ENCODE measurements at regions not wholly inside any gene's neighbourhood (a gene's known extent, or its start where the extent isn't known, plus 50 kb on each side); places are given as distances from the start of the nearest gene placed in this dataset.

GRCh38 chr4:132691668-132692067 is 457.4 kb upstream of the PCDH10 start:
- H3K4me1 ChIP-seq (ENCODE audit: insufficient read depth, low read length) = no peaks in the 10 kb centered on the region
- no peaks in the 10 kb centered on the region for H3K79me2 ChIP-seq (ENCODE audit: insufficient read depth, low read length)
- Mint-ChIP-seq H3K27ac (no peak overlapping the region), H3K4me1 (no peaks in the 10 kb centered on the region), H3K36me3 (ENCODE audit: insufficient read depth in 1 of 3, low read depth in 3 of 3) (peaks cover 0 to 18% (median 4%) of the 10 kb centered on the region in 3 experiments; a peak in 4 of 7 replicates), H3K4me3 (no peak overlapping the region), H3K27me3 (ENCODE audit: low read depth) (no peaks in the 10 kb centered on the region), H3K9me3 (peaks cover 15 to 17% of the 10 kb centered on the region in 2 experiments; a peak in 4 of 5 replicates)
- no peaks in the 10 kb centered on the region for H3K23me2 ChIP-seq (ENCODE audit: insufficient read length, low read depth, low read length, poor library complexity, severe bottlenecking)
- DNase-seq = no peak
- no peak overlapping the region for H3K18ac ChIP-seq (ENCODE audit: insufficient read length, low read depth, low read length)
- H2AFZ ChIP-seq (ENCODE audit: low read length) = no peak overlapping the region
- no peaks in the 10 kb centered on the region for H3K9me3 ChIP-seq (ENCODE audit: control insufficient read depth, low read depth, low read length)
- no peak overlapping the region for H4K91ac ChIP-seq (ENCODE audit: insufficient read length, low read depth, low read length)
- WGBS (ENCODE audit: extremely low coverage, insufficient read length, low lambda C conversion rate) = no CpG with 5 or more reads among the region's 2 CpGs
- H3K14ac ChIP-seq (ENCODE audit: insufficient read depth, low read length) = no peak overlapping the region
- no peak overlapping the region for H2BK20ac ChIP-seq (ENCODE audit: low read depth, low read length, poor library complexity, severe bottlenecking)
- no peak overlapping the region for H3K4me2 ChIP-seq (ENCODE audit: insufficient read depth, insufficient read length, low read length)
- no peak overlapping the region for H3K56ac ChIP-seq (ENCODE audit: insufficient read length, low read depth, low read length)
- H3K79me1 ChIP-seq (ENCODE audit: insufficient read depth, low read depth, low read length, poor library complexity, severe bottlenecking) = no peaks in the 10 kb centered on the region
- H3K4ac ChIP-seq (ENCODE audit: low read depth, low read length) = no peak overlapping the region
- H4K20me1 ChIP-seq (ENCODE audit: control insufficient read depth, insufficient read depth, insufficient read length) = no peaks in the 10 kb centered on the region
- no peak overlapping the region for H2BK12ac ChIP-seq (ENCODE audit: insufficient read length, low read depth, low read length)
- H4K5ac ChIP-seq (ENCODE audit: insufficient read length, low read depth, low read length) = no peak overlapping the region
- no peak overlapping the region for H2BK15ac ChIP-seq (ENCODE audit: low read depth, low read length)
- H2BK5ac ChIP-seq (ENCODE audit: insufficient read length, low read length) = no peak overlapping the region
- no peak overlapping the region for H3T11ph ChIP-seq (ENCODE audit: low read length)
- TF ChIP-seq, protein P1, sequence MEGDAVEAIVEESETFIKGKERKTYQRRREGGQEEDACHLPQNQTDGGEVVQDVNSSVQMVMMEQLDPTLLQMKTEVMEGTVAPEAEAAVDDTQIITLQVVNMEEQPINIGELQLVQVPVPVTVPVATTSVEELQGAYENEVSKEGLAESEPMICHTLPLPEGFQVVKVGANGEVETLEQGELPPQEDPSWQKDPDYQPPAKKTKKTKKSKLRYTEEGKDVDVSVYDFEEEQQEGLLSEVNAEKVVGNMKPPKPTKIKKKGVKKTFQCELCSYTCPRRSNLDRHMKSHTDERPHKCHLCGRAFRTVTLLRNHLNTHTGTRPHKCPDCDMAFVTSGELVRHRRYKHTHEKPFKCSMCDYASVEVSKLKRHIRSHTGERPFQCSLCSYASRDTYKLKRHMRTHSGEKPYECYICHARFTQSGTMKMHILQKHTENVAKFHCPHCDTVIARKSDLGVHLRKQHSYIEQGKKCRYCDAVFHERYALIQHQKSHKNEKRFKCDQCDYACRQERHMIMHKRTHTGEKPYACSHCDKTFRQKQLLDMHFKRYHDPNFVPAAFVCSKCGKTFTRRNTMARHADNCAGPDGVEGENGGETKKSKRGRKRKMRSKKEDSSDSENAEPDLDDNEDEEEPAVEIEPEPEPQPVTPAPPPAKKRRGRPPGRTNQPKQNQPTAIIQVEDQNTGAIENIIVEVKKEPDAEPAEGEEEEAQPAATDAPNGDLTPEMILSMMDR (conservative IDR thresholded peaks at IDR 0.05) = no peak
- H3K27ac ChIP-seq (ENCODE audit: insufficient read length, low read depth, low read length) = no peak overlapping the region
- no peak overlapping the region for H2BK120ac ChIP-seq (ENCODE audit: low read depth, low read length, poor library complexity, severe bottlenecking)
- H2AK5ac ChIP-seq (ENCODE audit: insufficient read length, low read length) = no peak overlapping the region
- no peak overlapping the region for H3K9ac ChIP-seq (ENCODE audit: extremely low read depth, insufficient read length, low read length)
- H3K23ac ChIP-seq (ENCODE audit: insufficient read length, low read depth, low read length) = no peak overlapping the region
- no peaks in the 10 kb centered on the region for H3K27me3 ChIP-seq (ENCODE audit: insufficient read depth, low read length)
- no peak overlapping the region for H4K8ac ChIP-seq (replicated peaks; ENCODE audit: insufficient read length, low read depth, low read length)
